Suprapubic skin (tissue), 4 donors: ENCODE measurements at regions not wholly inside any gene's neighbourhood (a gene's known extent, or its start where the extent isn't known, plus 50 kb on each side); places are given as distances from the start of the nearest gene placed in this dataset.
"Not testable (repeated sequence)": the region's sequence is repeated elsewhere in the genome, so short reads cannot be mapped to it uniquely, and the experiment has no call there.

ENCODE experiments used
- POLR2A ChIP-seq, 2 donors: fragments of 450-650 bp; IDR thresholded peaks; one replicate each; pipeline ENCODE4 v1.6.1; 2017; ENCODE audit warnings: antibody characterized with exemption in 2 of 2, mild to moderate bottlenecking in 2 of 2, moderate library complexity in 2 of 2
- POLR2AphosphoS5 ChIP-seq, 3 donors: sonication (generic); formaldehyde crosslinking; IDR thresholded peaks; one replicate each; pipeline ENCODE4 v1.6.1; 2017; ENCODE audit warnings: antibody characterized with exemption in 3 of 3
- TF ChIP-seq, protein P1 (sequence below), 2 donors: fragments of 200-600 bp in 1 of 2; fragments of 450-650 bp in 1 of 2; sonication (generic) in 1 of 2; IDR thresholded peaks; one replicate each; pipeline ENCODE4 v1.5.1; 2016 to 2019; ENCODE audit warnings: antibody characterized with exemption in 2 of 2, mild to moderate bottlenecking in 1 of 2, moderate library complexity in 1 of 2

DNA sequence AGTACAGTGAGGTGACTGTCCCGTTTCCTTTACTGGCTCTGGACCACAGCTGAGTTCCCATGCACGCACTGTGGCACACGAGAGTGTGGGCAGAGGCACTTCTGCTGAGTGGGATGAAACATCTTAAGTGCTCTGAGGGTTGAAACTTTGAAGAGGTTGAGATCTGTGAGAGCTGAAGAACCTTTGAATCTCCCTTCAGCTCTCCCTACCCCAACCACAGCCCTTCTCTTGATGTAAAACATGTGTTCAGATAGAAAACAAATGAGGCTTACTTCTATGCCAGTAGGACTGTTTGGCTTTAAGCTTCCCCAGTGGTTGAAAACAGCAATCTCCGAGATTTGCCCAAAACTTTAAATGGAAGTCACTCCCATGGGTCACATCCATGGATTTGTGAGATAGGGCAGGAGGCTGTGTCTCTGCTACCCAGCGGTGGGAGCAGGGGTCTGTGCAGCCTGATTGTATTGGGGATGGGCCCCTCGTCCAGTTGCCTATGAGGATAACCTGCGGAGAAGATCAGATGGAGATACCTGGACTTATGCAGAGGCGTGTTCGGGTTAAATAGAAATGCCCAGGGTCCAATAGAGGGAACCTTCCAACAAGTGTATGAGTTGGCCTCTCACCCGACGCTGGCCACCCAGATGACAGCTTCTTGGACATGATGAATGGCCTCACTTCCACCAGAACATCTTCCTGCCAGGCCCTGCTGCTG, 178.0 kb upstream of the PLGLB2 start:
- TF ChIP-seq POLR2A, POLR2AphosphoS5 (IDR thresholded peaks at IDR 0.05): not testable (repeated sequence)
- TF ChIP-seq, protein P1, sequence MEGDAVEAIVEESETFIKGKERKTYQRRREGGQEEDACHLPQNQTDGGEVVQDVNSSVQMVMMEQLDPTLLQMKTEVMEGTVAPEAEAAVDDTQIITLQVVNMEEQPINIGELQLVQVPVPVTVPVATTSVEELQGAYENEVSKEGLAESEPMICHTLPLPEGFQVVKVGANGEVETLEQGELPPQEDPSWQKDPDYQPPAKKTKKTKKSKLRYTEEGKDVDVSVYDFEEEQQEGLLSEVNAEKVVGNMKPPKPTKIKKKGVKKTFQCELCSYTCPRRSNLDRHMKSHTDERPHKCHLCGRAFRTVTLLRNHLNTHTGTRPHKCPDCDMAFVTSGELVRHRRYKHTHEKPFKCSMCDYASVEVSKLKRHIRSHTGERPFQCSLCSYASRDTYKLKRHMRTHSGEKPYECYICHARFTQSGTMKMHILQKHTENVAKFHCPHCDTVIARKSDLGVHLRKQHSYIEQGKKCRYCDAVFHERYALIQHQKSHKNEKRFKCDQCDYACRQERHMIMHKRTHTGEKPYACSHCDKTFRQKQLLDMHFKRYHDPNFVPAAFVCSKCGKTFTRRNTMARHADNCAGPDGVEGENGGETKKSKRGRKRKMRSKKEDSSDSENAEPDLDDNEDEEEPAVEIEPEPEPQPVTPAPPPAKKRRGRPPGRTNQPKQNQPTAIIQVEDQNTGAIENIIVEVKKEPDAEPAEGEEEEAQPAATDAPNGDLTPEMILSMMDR (IDR thresholded peaks at IDR 0.05): not testable (repeated sequence)
